ENCODE measurements at regions not wholly inside any gene's neighbourhood (a gene's known extent, or its start where the extent isn't known, plus 50 kb on each side); places are given as distances from the start of the nearest gene placed in this dataset.
A peak's percentile ranks its signal among the peaks of the same experiment; 100 is the strongest.

- no peaks in the 10 kb centered on the region for H3K4me1 ChIP-seq
- H3K27me3 ChIP-seq, result no peaks in the 10 kb centered on the region
- H3K9me3 ChIP-seq, result no peaks in the 10 kb centered on the region
- H3K27ac ChIP-seq (replicated peaks in 1 of 4), result no peak overlapping the region
- DNase-seq (ENCODE audit: extremely low spot score), result peak; percentile 70
- no peaks in the 10 kb centered on the region for H3K36me3 ChIP-seq
- intact Hi-C loops (cut with DNase I), result no loop called here
- no peak overlapping the region for H3K4me3 ChIP-seq
- no peak for TF ChIP-seq POLR2A (IDR thresholded peaks at IDR 0.05; ENCODE audit: low read depth)
- no peak for TF ChIP-seq EP300 (IDR thresholded peaks at IDR 0.05)
- no peak for TF ChIP-seq CTCF (IDR thresholded peaks at IDR 0.05)
- no peak for TF ChIP-seq POLR2AphosphoS5 (IDR thresholded peaks at IDR 0.05)
- 72% methylated on average over 1 of the region's 1 CpG for WGBS
These were observed 132.5 kb upstream of the SYT6 start for GRCh38 chr1:114286179-114286578.

GRCh38 chr1:114282751-114283403 lies 129.2 kb upstream of the SYT6 start:
- Histone ChIP-seq H3K27ac (replicated peaks in 1 of 4) (no peak overlapping the region), H3K4me3 (no peak overlapping the region), H3K4me1 (no peaks in the 10 kb centered on the region), H3K36me3 (no peaks in the 10 kb centered on the region), H3K27me3 (no peaks in the 10 kb centered on the region), H3K9me3 (no peaks in the 10 kb centered on the region)
- peak; percentile 94 for DNase-seq (ENCODE audit: extremely low spot score)
- intact Hi-C loops (cut with DNase I), result loop anchor here (2.0 kb wide), 2 partner anchors 304 to 446 kb away; partner anchors contain the start of gene OLFML3
- WGBS, result 39% methylated on average over 7 of the region's 7 CpGs
- TF ChIP-seq EP300 (IDR thresholded peaks at IDR 0.05), result no peak
- no peak for TF ChIP-seq POLR2AphosphoS5 (IDR thresholded peaks at IDR 0.05)
- no peak for TF ChIP-seq POLR2A (IDR thresholded peaks at IDR 0.05; ENCODE audit: low read depth)
- TF ChIP-seq CTCF (IDR thresholded peaks at IDR 0.05), result peak; percentile 81 to 90 (median 86)

- intact Hi-C loops (cut with DNase I), result no loop called here
- DNase-seq (ENCODE audit: extremely low spot score), result peak; percentile 88
- Histone ChIP-seq H3K36me3 (no peaks in the 10 kb centered on the region), H3K4me3 (no peak overlapping the region), H3K27ac (replicated peaks in 1 of 4) (no peak overlapping the region), H3K27me3 (no peaks in the 10 kb centered on the region), H3K9me3 (no peaks in the 10 kb centered on the region), H3K4me1 (no peaks in the 10 kb centered on the region)
- TF ChIP-seq POLR2AphosphoS5 (IDR thresholded peaks at IDR 0.05), result no peak
- no peak for TF ChIP-seq CTCF (IDR thresholded peaks at IDR 0.05)
- WGBS, result 65% methylated on average over 3 of the region's 3 CpGs
These were observed 125.2 kb upstream of the SYT6 start for GRCh38 chr1:114278911-114279310.

- Histone ChIP-seq H3K36me3 (no peaks in the 10 kb centered on the region), H3K27ac (replicated peaks in 1 of 4) (no peak overlapping the region), H3K27me3 (no peaks in the 10 kb centered on the region), H3K9me3 (no peaks in the 10 kb centered on the region), H3K4me3 (no peak overlapping the region), H3K4me1 (no peaks in the 10 kb centered on the region)
- intact Hi-C loops (cut with DNase I), result no loop called here
- no peak for DNase-seq (ENCODE audit: extremely low spot score)
- TF ChIP-seq CTCF (IDR thresholded peaks at IDR 0.05) (no peak), EP300 (IDR thresholded peaks at IDR 0.05) (no peak), POLR2AphosphoS5 (IDR thresholded peaks at IDR 0.05) (no peak), POLR2A (IDR thresholded peaks at IDR 0.05; ENCODE audit: low read depth) (no peak)
These were observed 124.8 kb upstream of the SYT6 start for GRCh38 chr1:114278430-114278829.

All from esophagus muscularis mucosa (tissue), 4 donors.